Loucy (cell line): ENCODE measurements at regions not wholly inside any gene's neighbourhood (a gene's known extent, or its start where the extent isn't known, plus 50 kb on each side); places are given as distances from the start of the nearest gene placed in this dataset.

ENCODE experiments used
- H2AFZ ChIP-seq: fragments of 200-600 bp; sonication (generic); 2 replicates; pipeline ENCODE4 v1.6.0; 2016; ENCODE audit warnings: antibody characterized with exemption, mild to moderate bottlenecking, low read length, moderate library complexity
- H3F3A ChIP-seq: fragments of 200-600 bp; 2 replicates; pipeline ENCODE4 v1.6.0; 2016; ENCODE audit warnings: antibody characterized with exemption, low read depth, mild to moderate bottlenecking
- H3K27me3 ChIP-seq: fragments of 200-600 bp; sonication (generic); 2 replicates; pipeline ENCODE4 v1.6.1; 2014; ENCODE audit warnings: low read length, mild to moderate bottlenecking; ENCODE audit not compliant: insufficient read depth, poor library complexity, severe bottlenecking
- H3K36me3 ChIP-seq: fragments of 200-600 bp; sonication (generic); 2 replicates; pipeline ENCODE4 v1.6.1; 2016; ENCODE audit warnings: low read length; ENCODE audit not compliant: insufficient read depth
- H3K4me1 ChIP-seq: fragments of 200-600 bp; sonication (generic); 2 replicates; pipeline ENCODE4 v1.5.1; 2014; ENCODE audit warnings: low read length, mild to moderate bottlenecking; ENCODE audit not compliant: insufficient read depth, poor library complexity, severe bottlenecking
- H3K4me2 ChIP-seq: fragments of 200-600 bp; sonication (generic); 2 replicates; pipeline ENCODE4 v1.6.0; 2014; ENCODE audit warnings: antibody characterized with exemption, low read length, low read depth, mild to moderate bottlenecking; ENCODE audit not compliant: poor library complexity, severe bottlenecking
- H3K4me3 ChIP-seq: fragments of 200-600 bp; sonication (generic); 2 replicates; pipeline ENCODE4 v1.5.1; 2014; ENCODE audit warnings: low read length, mild to moderate bottlenecking, mixed read lengths; ENCODE audit not compliant: poor library complexity, severe bottlenecking
- H3K79me2 ChIP-seq: fragments of 200-600 bp; sonication (generic); 2 replicates; pipeline ENCODE4 v1.6.1; 2014; ENCODE audit warnings: low read length; ENCODE audit not compliant: insufficient read depth
- H3K9ac ChIP-seq: fragments of 200-600 bp; sonication (generic); 2 replicates; pipeline ENCODE4 v1.6.0; 2014; ENCODE audit warnings: mild to moderate bottlenecking, low read depth, low read length, moderate library complexity; ENCODE audit not compliant: poor library complexity, severe bottlenecking
- H3K9me2 ChIP-seq: fragments of 200-600 bp; sonication (generic); replicated peaks from 2 replicates; pipeline ENCODE4 v1.6.1; 2016; ENCODE audit warnings: low read depth, low read length, mixed read lengths
- H3K9me3 ChIP-seq: fragments of 200-600 bp; sonication (generic); 2 replicates; pipeline ENCODE4 v1.6.1; 2014; ENCODE audit warnings: mild to moderate bottlenecking, antibody characterized with exemption, low read length, low read depth; ENCODE audit not compliant: insufficient read depth
- H4K20me1 ChIP-seq: fragments of 200-600 bp; sonication (generic); 2 replicates; pipeline ENCODE4 v1.6.0; 2014; ENCODE audit warnings: antibody characterized with exemption, low read length, mild to moderate bottlenecking; ENCODE audit not compliant: insufficient read depth, poor library complexity, severe bottlenecking
- CTCF ChIP-seq: fragments of 200-600 bp; sonication (generic); conservative IDR thresholded peaks from 2 replicates; pipeline ENCODE4 v1.5.1; 2014; ENCODE audit warnings: mild to moderate bottlenecking, antibody characterized with exemption, low read length
- EZH2phosphoT487 ChIP-seq: fragments of 200-600 bp; IDR thresholded peaks from 2 replicates; pipeline ENCODE4 v1.6.1; 2018; ENCODE audit warnings: antibody characterized with exemption, mild to moderate bottlenecking, moderate library complexity, borderline replicate concordance

GRCh38 chr5:155303120-155303519 lies 289.6 kb downstream of the KIF4B start:
- Histone ChIP-seq H3K36me3 (no peaks in the 10 kb centered on the region), H3K79me2 (no peaks in the 10 kb centered on the region), H3K9ac (peak overlapping the region; percentile 74), H3K9me3 (no peaks in the 10 kb centered on the region), H3K9me2 (no peaks in the 10 kb centered on the region), H3K4me3 (peak overlapping the region; percentile 28), H3K27me3 (no peaks in the 10 kb centered on the region), H3K4me2 (peak overlapping the region; percentile 52), H3K4me1 (peaks cover 56% of the 10 kb centered on the region), H3F3A (0 out of 2 replicates have a peak, but pooled peaks cover 3% of the 10 kb centered on the region), H4K20me1 (no peaks in the 10 kb centered on the region), H2AFZ (peak overlapping the region; percentile 61)
- TF ChIP-seq CTCF (no peak), EZH2phosphoT487 (no peak)

- Histone ChIP-seq H4K20me1 (no peaks in the 10 kb centered on the region), H3K79me2 (no peaks in the 10 kb centered on the region), H3K36me3 (no peaks in the 10 kb centered on the region), H3K4me2 (no peak overlapping the region), H3K4me1 (peaks cover 32% of the 10 kb centered on the region), H3K4me3 (no peak overlapping the region), H3K9me3 (no peaks in the 10 kb centered on the region), H3F3A (0 out of 2 replicates have a peak, but pooled peaks cover 3% of the 10 kb centered on the region), H3K9ac (no peak overlapping the region), H2AFZ (no peak overlapping the region), H3K9me2 (no peaks in the 10 kb centered on the region), H3K27me3 (no peaks in the 10 kb centered on the region)
- TF ChIP-seq CTCF: no peak
- no peak for TF ChIP-seq EZH2phosphoT487
Observed at GRCh38 chr5:155307229-155307628, 293.7 kb downstream of the KIF4B start.

DNA sequence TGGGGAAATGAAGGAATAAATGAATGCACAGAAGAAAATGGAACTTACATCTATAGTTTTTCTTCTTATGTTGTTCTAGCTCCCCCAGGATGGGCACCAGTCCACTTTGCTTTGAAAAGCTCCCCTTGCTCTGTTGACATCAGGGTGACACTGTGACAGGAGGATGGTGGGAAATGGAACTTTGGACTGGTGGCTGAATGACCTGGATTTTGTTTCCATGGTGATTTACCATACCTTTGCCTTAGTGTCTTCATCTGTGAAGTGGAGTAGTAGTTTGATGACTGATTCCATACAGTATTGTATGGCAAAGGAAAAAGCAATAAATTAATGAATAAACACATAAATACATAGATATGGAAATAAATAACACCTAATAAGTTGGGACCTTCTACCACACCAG lies 294.7 kb downstream of the KIF4B start:
- no peaks in the 10 kb centered on the region for H3K79me2 ChIP-seq
- H4K20me1 ChIP-seq: no peaks in the 10 kb centered on the region

More for the DNA sequence above, 294.7 kb downstream of the KIF4B start:
- Histone ChIP-seq H3K36me3 (no peaks in the 10 kb centered on the region), H3F3A (0 out of 2 replicates have a peak, but pooled peaks cover 2% of the 10 kb centered on the region), H3K9me2 (no peaks in the 10 kb centered on the region), H2AFZ (no peak overlapping the region), H3K27me3 (no peaks in the 10 kb centered on the region), H3K4me2 (no peak overlapping the region), H3K4me3 (no peak overlapping the region), H3K4me1 (peaks cover 23% of the 10 kb centered on the region), H3K9me3 (no peaks in the 10 kb centered on the region), H3K9ac (no peak overlapping the region)
- TF ChIP-seq CTCF: no peak
- TF ChIP-seq EZH2phosphoT487: no peak
